HG02884 (cell line): ENCODE measurements at regions not wholly inside any gene's neighbourhood (a gene's known extent, or its start where the extent isn't known, plus 50 kb on each side); places are given as distances from the start of the nearest gene placed in this dataset.
A peak's percentile ranks its signal among the peaks of the same experiment; 100 is the strongest.

Source experiments
- ATAC-seq: cut with Tn5 transposase; IDR thresholded peaks from one replicate; pipeline ENCODE4 v1.9.1; 2021; ENCODE audit warnings: mild to moderate bottlenecking, moderate library complexity; ENCODE audit not compliant: unreplicated experiment

GRCh38 chr4:71237641-71238040, 101.2 kb upstream of the SLC4A4 start:
- no peak for ATAC-seq

GRCh38 chr4:71239365-71239764, 99.5 kb upstream of the SLC4A4 start:
- ATAC-seq: no peak

- no peak for ATAC-seq
Observed at GRCh38 chr4:71240094-71240493, 98.7 kb upstream of the SLC4A4 start.

- ATAC-seq: no peak
Observed at GRCh38 chr4:71241501-71242288, 97.1 kb upstream of the SLC4A4 start.

- no peak for ATAC-seq
Observed at GRCh38 chr4:71243091-71243833, 95.6 kb upstream of the SLC4A4 start.

- no peak for ATAC-seq
Observed at GRCh38 chr4:71247706-71248105, 91.1 kb upstream of the SLC4A4 start.

- ATAC-seq: no peak
Observed at GRCh38 chr4:71251261-71251660, 87.6 kb upstream of the SLC4A4 start.

GRCh38 chr4:71253545-71253944, 85.3 kb upstream of the SLC4A4 start:
- ATAC-seq: no peak

GRCh38 chr4:71254451-71255012, 84.3 kb upstream of the SLC4A4 start:
- ATAC-seq: peak; percentile 63

GRCh38 chr4:71255976-71256375, 82.8 kb upstream of the SLC4A4 start:
- no peak for ATAC-seq

GRCh38 chr4:71257761-71258160, 81.1 kb upstream of the SLC4A4 start:
- no peak for ATAC-seq

- no peak for ATAC-seq
Observed at GRCh38 chr4:71258323-71258722, 80.5 kb upstream of the SLC4A4 start.

GRCh38 chr4:71259280-71259679, 79.5 kb upstream of the SLC4A4 start:
- no peak for ATAC-seq

- ATAC-seq: no peak
Observed at GRCh38 chr4:71259911-71260331, 78.9 kb upstream of the SLC4A4 start.

GRCh38 chr4:71260544-71260943, 78.3 kb upstream of the SLC4A4 start:
- no peak for ATAC-seq

- no peak for ATAC-seq
Observed at GRCh38 chr4:71261001-71261400, 77.8 kb upstream of the SLC4A4 start.

GRCh38 chr4:71261633-71262121, 77.1 kb upstream of the SLC4A4 start:
- no peak for ATAC-seq

GRCh38 chr4:71262161-71262560, 76.7 kb upstream of the SLC4A4 start:
- no peak for ATAC-seq

- ATAC-seq: peak; percentile 33
Observed at GRCh38 chr4:71266090-71266794, 72.6 kb upstream of the SLC4A4 start.

GRCh38 chr4:71267244-71267643, 71.6 kb upstream of the SLC4A4 start:
- ATAC-seq: no peak

- ATAC-seq: no peak
Observed at GRCh38 chr4:71268166-71268565, 70.7 kb upstream of the SLC4A4 start.
